WTC11 (cell line): ENCODE measurements at regions not wholly inside any gene's neighbourhood (a gene's known extent, or its start where the extent isn't known, plus 50 kb on each side); places are given as distances from the start of the nearest gene placed in this dataset.

Source experiments
- ATF1 ChIP-seq: sonication (generic); formaldehyde crosslinking; IDR thresholded peaks from 2 replicates; pipeline ENCODE4 v1.8.1; 2023; ENCODE audit warnings: mild to moderate bottlenecking, moderate library complexity, missing genetic modification reagents
- CREB1 ChIP-seq: sonication (generic); formaldehyde crosslinking; IDR thresholded peaks from 2 replicates; pipeline ENCODE4 v1.8.0; 2023; ENCODE audit warnings: mild to moderate bottlenecking, missing genetic modification reagents
- CTCF ChIP-seq: fragments of 200-600 bp; IDR thresholded peaks from 2 replicates; pipeline ENCODE4 v1.8.0; 2022; ENCODE audit warnings: antibody characterized with exemption
- ETV6 ChIP-seq: sonication (generic); formaldehyde crosslinking; IDR thresholded peaks from 2 replicates; pipeline ENCODE4 v1.8.1; 2022; ENCODE audit warnings: mild to moderate bottlenecking, missing genetic modification reagents
- NR2C2 ChIP-seq: sonication (generic); formaldehyde crosslinking; IDR thresholded peaks from 2 replicates; pipeline ENCODE4 v1.8.0; 2022; ENCODE audit warnings: mild to moderate bottlenecking, missing genetic modification reagents
- USF2 ChIP-seq: sonication (generic); formaldehyde crosslinking; IDR thresholded peaks from 2 replicates; pipeline ENCODE4 v1.8.1; 2023; ENCODE audit warnings: mild to moderate bottlenecking, missing genetic modification reagents, moderate library complexity
- TF ChIP-seq, protein P1 (sequence below): sonication (generic); formaldehyde crosslinking; IDR thresholded peaks from 2 replicates; pipeline ENCODE4 v1.8.1; 2022; ENCODE audit warnings: mild to moderate bottlenecking, moderate library complexity, missing genetic modification reagents
- TF ChIP-seq, protein P2 (sequence below): fragments of 250-450 bp; sonication (Bioruptor Pico); IDR thresholded peaks from 2 replicates; pipeline ENCODE4 v2.1.2; 2022; ENCODE audit warnings: mild to moderate bottlenecking, moderate library complexity

DNA sequence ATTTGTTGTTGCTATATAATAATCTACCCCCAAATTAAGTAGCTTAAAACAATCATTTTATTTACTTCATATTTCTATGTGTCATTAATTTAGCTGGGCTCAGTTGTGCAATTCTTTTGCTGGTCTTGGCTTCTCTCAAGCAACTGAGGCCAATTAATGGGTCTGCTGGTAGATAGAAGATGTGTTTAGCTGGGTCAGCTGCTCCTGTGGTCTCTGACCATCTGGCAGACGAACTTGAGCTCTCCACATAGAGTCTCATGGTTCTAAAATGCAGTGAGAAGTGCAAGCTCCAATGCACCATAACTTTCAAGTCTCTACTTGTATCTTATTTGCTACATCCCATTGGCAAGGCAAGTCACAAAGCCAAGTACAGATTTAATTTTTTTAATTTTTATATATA, 515.6 kb downstream of the ZIC1 start:
- TF ChIP-seq CTCF (no peak), USF2 (CRISPR knock-in tag) (no peak), ATF1 (no peak), CREB1 (CRISPR knock-in tag) (no peak), ETV6 (no peak), NR2C2 (no peak)
- TF ChIP-seq, protein P1, sequence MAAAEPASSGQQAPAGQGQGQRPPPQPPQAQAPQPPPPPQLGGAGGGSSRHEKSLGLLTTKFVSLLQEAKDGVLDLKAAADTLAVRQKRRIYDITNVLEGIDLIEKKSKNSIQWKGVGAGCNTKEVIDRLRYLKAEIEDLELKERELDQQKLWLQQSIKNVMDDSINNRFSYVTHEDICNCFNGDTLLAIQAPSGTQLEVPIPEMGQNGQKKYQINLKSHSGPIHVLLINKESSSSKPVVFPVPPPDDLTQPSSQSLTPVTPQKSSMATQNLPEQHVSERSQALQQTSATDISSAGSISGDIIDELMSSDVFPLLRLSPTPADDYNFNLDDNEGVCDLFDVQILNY (CRISPR knock-in tag), result no peak
- TF ChIP-seq, protein P2, sequence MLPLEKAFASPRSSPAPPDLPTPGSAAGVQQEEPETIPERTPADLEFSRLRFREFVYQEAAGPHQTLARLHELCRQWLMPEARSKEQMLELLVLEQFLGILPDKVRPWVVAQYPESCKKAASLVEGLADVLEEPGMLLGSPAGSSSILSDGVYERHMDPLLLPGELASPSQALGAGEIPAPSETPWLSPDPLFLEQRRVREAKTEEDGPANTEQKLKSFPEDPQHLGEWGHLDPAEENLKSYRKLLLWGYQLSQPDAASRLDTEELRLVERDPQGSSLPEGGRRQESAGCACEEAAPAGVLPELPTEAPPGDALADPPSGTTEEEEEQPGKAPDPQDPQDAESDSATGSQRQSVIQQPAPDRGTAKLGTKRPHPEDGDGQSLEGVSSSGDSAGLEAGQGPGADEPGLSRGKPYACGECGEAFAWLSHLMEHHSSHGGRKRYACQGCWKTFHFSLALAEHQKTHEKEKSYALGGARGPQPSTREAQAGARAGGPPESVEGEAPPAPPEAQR (CRISPR knock-in tag), result no peak
